GM23248 (cell line): ENCODE measurements at regions not wholly inside any gene's neighbourhood (a gene's known extent, or its start where the extent isn't known, plus 50 kb on each side); places are given as distances from the start of the nearest gene placed in this dataset.

ENCODE experiments used
- EZH2 ChIP-seq: fragments of 200-600 bp; sonication (generic); IDR thresholded peaks from 2 replicates; pipeline ENCODE4 v1.6.1; 2018; ENCODE audit warnings: antibody characterized with exemption, mild to moderate bottlenecking; ENCODE audit not compliant: insufficient read depth, poor library complexity, severe bottlenecking
- EZH2phosphoT487 ChIP-seq: fragments of 200-600 bp; sonication (generic); IDR thresholded peaks from 2 replicates; pipeline ENCODE4 v1.6.1; 2018; ENCODE audit warnings: antibody characterized with exemption, moderate library complexity, mild to moderate bottlenecking, low read depth; ENCODE audit not compliant: insufficient read depth

GRCh38 chr12:94722664-94723063 lies 72.3 kb upstream of the TMCC3 start:
- TF ChIP-seq EZH2 (no peak), EZH2phosphoT487 (no peak)
